A673 (cell line): ENCODE measurements at regions not wholly inside any gene's neighbourhood (a gene's known extent, or its start where the extent isn't known, plus 50 kb on each side); places are given as distances from the start of the nearest gene placed in this dataset.

Source experiments
- CTCF ChIP-seq: fragments of 300-800, 200-600 bp; sonication (generic); conservative IDR thresholded peaks from 2 replicates; pipeline ENCODE4 v1.5.1; 2017; ENCODE audit warnings: low read depth, mild to moderate bottlenecking, antibody characterized with exemption, low read length, moderate library complexity, mixed read lengths
- EZH2 ChIP-seq: fragments of 200-600 bp; sonication (generic); IDR thresholded peaks from 2 replicates; pipeline ENCODE4 v1.6.1; 2017; ENCODE audit warnings: borderline replicate concordance, low read depth, mild to moderate bottlenecking, mixed read lengths, antibody characterized with exemption, low read length; ENCODE audit not compliant: poor library complexity, severe bottlenecking

GRCh38 chr10:9645928-9646600 lies 1371.6 kb upstream of the CELF2 start:
- TF ChIP-seq CTCF: no peak
- TF ChIP-seq EZH2: no peak
